ENCODE measurements at regions not wholly inside any gene's neighbourhood (a gene's known extent, or its start where the extent isn't known, plus 50 kb on each side); places are given as distances from the start of the nearest gene placed in this dataset.
"Not testable (repeated sequence)": the region's sequence is repeated elsewhere in the genome, so short reads cannot be mapped to it uniquely, and the experiment has no call there.

GRCh38 chr6:3957321-3957720, 108.1 kb downstream of the FAM50B start:
- ATAC-seq (no peak), DNase-seq (no peak)
- intact Hi-C loops (cut with DNase I, micrococcal nuclease), result no loop called here

GRCh38 chr6:3958255-3958654, 109.1 kb downstream of the FAM50B start:
- DNase-seq, result no peak
- intact Hi-C loops (cut with DNase I, micrococcal nuclease), result no loop called here

GRCh38 chr6:3959385-3959784, 110.2 kb downstream of the FAM50B start:
- intact Hi-C loops (cut with DNase I, micrococcal nuclease), result no loop called here
- DNase-seq (no peak), ATAC-seq (no peak)

More at GRCh38 chr6:3958255-3958654, 109.1 kb downstream of the FAM50B start:
- no peak for ATAC-seq

GRCh38 chr6:3960754-3961361, 111.7 kb downstream of the FAM50B start:
- ATAC-seq, result no peak
- intact Hi-C loops (cut with DNase I, micrococcal nuclease), result no loop called here
- DNase-seq, result no peak

- no peak for ATAC-seq
- intact Hi-C loops (cut with DNase I, micrococcal nuclease), result no loop called here
- no peak for DNase-seq
These were observed 112.5 kb downstream of the FAM50B start for GRCh38 chr6:3961581-3962215.

GRCh38 chr6:3962291-3963280, 113.4 kb downstream of the FAM50B start:
- no peak for ATAC-seq
- no peak for DNase-seq
- intact Hi-C loops (cut with DNase I, micrococcal nuclease), result no loop called here

GRCh38 chr6:3963426-3963825, 114.3 kb downstream of the FAM50B start:
- DNase-seq, result no peak
- ATAC-seq, result no peak
- intact Hi-C loops (cut with DNase I, micrococcal nuclease), result no loop called here

GRCh38 chr6:3965071-3965718, 113.7 kb downstream of the FAM217A start:
- DNase-seq (no peak), ATAC-seq (no peak)
- intact Hi-C loops (cut with DNase I, micrococcal nuclease), result no loop called here

- ATAC-seq (no peak), DNase-seq (no peak)
- intact Hi-C loops (cut with DNase I, micrococcal nuclease), result no loop called here
These were observed 112.5 kb downstream of the FAM217A start for GRCh38 chr6:3966426-3966825.

GRCh38 chr6:3970097-3970496, 108.8 kb downstream of the FAM217A start:
- ATAC-seq (no peak), DNase-seq (no peak)
- intact Hi-C loops (cut with DNase I, micrococcal nuclease), result no loop called here

- DNase-seq; ATAC-seq; intact Hi-C loops (cut with DNase I, micrococcal nuclease): not testable (repeated sequence)
These were observed 105.8 kb downstream of the FAM217A start for GRCh38 chr6:3973152-3973551.

- ATAC-seq, result peak; percentile 43
- DNase-seq, result peak in 1 of 2 donors; percentile 13
- intact Hi-C loops (cut with DNase I, micrococcal nuclease), result no loop called here
These were observed 100.8 kb downstream of the FAM217A start for GRCh38 chr6:3977875-3978711.

- intact Hi-C loops (cut with DNase I, micrococcal nuclease); ATAC-seq; DNase-seq: not testable (repeated sequence)
These were observed 100.0 kb downstream of the FAM217A start for GRCh38 chr6:3978966-3979365.

- DNase-seq, result no peak
- intact Hi-C loops (cut with DNase I, micrococcal nuclease), result loop anchor here (10.0 kb wide), 2 partner anchors 237 to 247 kb away; no protein-coding TSS in a partner anchor
These were observed 97.0 kb downstream of the FAM217A start for GRCh38 chr6:3981917-3982316.

GRCh38 chr6:3983778-3984177, 95.2 kb downstream of the FAM217A start:
- no peak for DNase-seq
- intact Hi-C loops (cut with DNase I, micrococcal nuclease), result loop anchor here (10.0 kb wide), 2 partner anchors 239 to 249 kb away; no protein-coding TSS in a partner anchor
- no peak for ATAC-seq

More at GRCh38 chr6:3981917-3982316, 97.0 kb downstream of the FAM217A start:
- no peak for ATAC-seq

GRCh38 chr6:3984494-3984893, 94.4 kb downstream of the FAM217A start:
- DNase-seq (no peak), ATAC-seq (no peak)
- intact Hi-C loops (cut with DNase I, micrococcal nuclease), result loop anchor here (10.0 kb wide), 2 partner anchors 240 to 250 kb away; no protein-coding TSS in a partner anchor

GRCh38 chr6:3986241-3986640, 92.7 kb downstream of the FAM217A start:
- ATAC-seq, result no peak
- intact Hi-C loops (cut with DNase I, micrococcal nuclease), result loop anchor here (10.0 kb wide), 2 partner anchors 241 to 251 kb away; no protein-coding TSS in a partner anchor

GRCh38 chr6:3987053-3987452, 91.9 kb downstream of the FAM217A start:
- peak; percentile 86 for ATAC-seq
- DNase-seq, result peak; percentile 39 to 48

More at GRCh38 chr6:3986241-3986640, 92.7 kb downstream of the FAM217A start:
- DNase-seq, result no peak

More at GRCh38 chr6:3987053-3987452, 91.9 kb downstream of the FAM217A start:
- intact Hi-C loops (cut with DNase I, micrococcal nuclease), result loop anchor here (10.0 kb wide), 2 partner anchors 242 to 252 kb away; no protein-coding TSS in a partner anchor

All from left colon (tissue), 2 donors.